PFSK-1 (cell line): ENCODE measurements at regions not wholly inside any gene's neighbourhood (a gene's known extent, or its start where the extent isn't known, plus 50 kb on each side); places are given as distances from the start of the nearest gene placed in this dataset.

Experiments used
- FOXP2 ChIP-seq: optimal IDR thresholded peaks from 2 replicates; pipeline ENCODE3; 2011; ENCODE audit warnings: borderline replicate concordance, control low read depth, inconsistent platforms; ENCODE audit not compliant: insufficient read depth; ENCODE audit errors: extremely low read length, extremely low read depth
- POLR2AphosphoS5 ChIP-seq: IDR thresholded peaks from 2 replicates; pipeline ENCODE4 v1.6.1; 2012; ENCODE audit warnings: low read depth, mild to moderate bottlenecking, control low read depth, low read length, moderate library complexity
- REST ChIP-seq, 2 experiments: IDR thresholded peaks; 2 replicates each; pipeline versions ENCODE4 v1.6.1 to v1.8.0; 2011 to 2012; ENCODE audit warnings: low read depth in 2 of 2, low read length in 2 of 2, control low read depth in 1 of 2, inconsistent platforms in 1 of 2, mild to moderate bottlenecking in 1 of 2, moderate library complexity in 1 of 2; ENCODE audit not compliant: insufficient read depth in 1 of 2
- SIN3A ChIP-seq: IDR thresholded peaks from 2 replicates; pipeline ENCODE4 v1.6.1; 2012; ENCODE audit warnings: mild to moderate bottlenecking, low read length, moderate library complexity, borderline replicate concordance; ENCODE audit not compliant: insufficient read depth
- TAF1 ChIP-seq: IDR thresholded peaks from 2 replicates; pipeline ENCODE4 v1.6.1; 2012; ENCODE audit warnings: low read length, control low read depth, borderline replicate concordance; ENCODE audit not compliant: insufficient read depth

GRCh38 chr10:20486791-20487190 is 410.3 kb downstream of the NEBL start:
- TF ChIP-seq POLR2AphosphoS5 (no peak), REST (IDR thresholded peaks at IDR 0.05; ENCODE audit: insufficient read depth in 1 of 2, low read depth in 2 of 2, low read length in 2 of 2) (no peak), FOXP2 (no peak), TAF1 (no peak), SIN3A (no peak)

- no peak for TF ChIP-seq TAF1
- TF ChIP-seq FOXP2 = no peak
- no peak for TF ChIP-seq POLR2AphosphoS5
- no peak for TF ChIP-seq REST (IDR thresholded peaks at IDR 0.05; ENCODE audit: insufficient read depth in 1 of 2, low read depth in 2 of 2, low read length in 2 of 2)
- TF ChIP-seq SIN3A = no peak
Measured at GRCh38 chr10:20485554-20485953, 411.6 kb downstream of the NEBL start.

- TF ChIP-seq FOXP2 (no peak), SIN3A (no peak)
Measured at GRCh38 chr10:20481054-20481453, 416.1 kb downstream of the NEBL start.

DNA sequence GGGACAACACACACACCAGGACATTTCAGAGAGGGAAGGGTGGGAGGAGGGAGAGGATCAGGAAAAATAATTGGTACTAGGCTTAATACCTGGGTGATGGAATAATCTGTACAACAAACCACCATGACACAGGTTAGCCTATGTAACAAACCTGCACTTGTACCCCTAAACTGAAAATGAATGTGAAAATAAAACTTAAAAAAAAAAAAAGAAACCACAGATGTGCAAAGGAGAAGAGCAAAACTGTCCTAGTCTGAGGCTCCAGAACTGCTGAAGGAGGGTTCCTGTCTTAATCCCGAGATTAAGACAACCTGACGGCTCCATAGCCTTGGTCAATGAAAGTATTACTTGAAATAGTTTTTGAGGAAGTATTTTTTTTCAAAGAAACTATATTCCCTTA is 423.0 kb downstream of the NEBL start:
- TF ChIP-seq TAF1 (no peak), REST (IDR thresholded peaks at IDR 0.05; ENCODE audit: insufficient read depth in 1 of 2, low read depth in 2 of 2, low read length in 2 of 2) (no peak), FOXP2 (no peak), SIN3A (no peak), POLR2AphosphoS5 (no peak)

- TF ChIP-seq FOXP2 (no peak), REST (IDR thresholded peaks at IDR 0.05; ENCODE audit: insufficient read depth in 1 of 2, low read depth in 2 of 2, low read length in 2 of 2) (no peak), TAF1 (no peak), POLR2AphosphoS5 (no peak), SIN3A (no peak)
Measured at GRCh38 chr10:20473023-20473760, 423.9 kb downstream of the NEBL start.
